NCI-H128 (cell line): ENCODE measurements at regions not wholly inside any gene's neighbourhood (a gene's known extent, or its start where the extent isn't known, plus 50 kb on each side); places are given as distances from the start of the nearest gene placed in this dataset.
"Not testable (repeated sequence)": the region's sequence is repeated elsewhere in the genome, so short reads cannot be mapped to it uniquely, and the experiment has no call there.

Experiments used
- DNase-seq: peaks from one replicate; lab custom pipeline; 2025; ENCODE audit not compliant: unreplicated experiment; lab: John Stamatoyannopoulos, UW

DNA sequence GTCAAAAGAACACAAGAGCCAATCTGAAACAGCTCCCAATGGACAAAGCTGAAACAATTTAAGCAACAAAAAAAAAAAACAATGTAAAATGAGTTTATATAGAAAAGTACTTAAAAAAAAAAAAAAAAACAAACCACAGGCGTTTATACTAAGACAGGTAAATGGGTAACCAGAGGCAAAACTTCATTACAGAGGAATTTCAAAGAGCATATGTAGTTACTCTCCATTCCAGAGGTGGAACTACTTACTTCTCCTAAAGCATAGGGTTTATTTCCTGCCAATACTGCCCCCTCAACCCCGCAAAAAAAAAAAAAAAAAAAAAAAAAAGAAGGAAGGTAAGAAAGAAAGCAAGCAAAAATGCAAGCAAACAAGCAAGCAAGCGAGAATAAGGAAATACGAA is 132.9 kb downstream of the LIG4 start:
- no peak for DNase-seq

DNA sequence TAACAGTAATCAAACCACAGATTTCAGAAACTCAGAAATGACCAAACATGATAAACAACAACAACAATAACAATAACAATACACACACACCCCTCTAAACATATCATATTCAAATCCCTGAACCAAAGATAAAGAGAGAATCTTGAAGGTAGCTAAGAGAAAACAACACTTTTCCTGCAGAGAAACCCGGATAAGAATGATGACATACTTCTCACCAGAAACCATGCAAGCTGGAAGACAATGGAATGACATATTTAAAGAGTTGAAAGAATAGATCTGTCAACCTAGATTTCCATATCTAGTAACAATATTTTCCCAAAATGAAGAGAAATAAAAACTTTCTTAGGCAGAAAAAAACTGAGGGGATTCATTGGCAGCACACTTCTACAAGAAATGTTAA is 138.1 kb downstream of the LIG4 start:
- DNase-seq = no peak

DNA sequence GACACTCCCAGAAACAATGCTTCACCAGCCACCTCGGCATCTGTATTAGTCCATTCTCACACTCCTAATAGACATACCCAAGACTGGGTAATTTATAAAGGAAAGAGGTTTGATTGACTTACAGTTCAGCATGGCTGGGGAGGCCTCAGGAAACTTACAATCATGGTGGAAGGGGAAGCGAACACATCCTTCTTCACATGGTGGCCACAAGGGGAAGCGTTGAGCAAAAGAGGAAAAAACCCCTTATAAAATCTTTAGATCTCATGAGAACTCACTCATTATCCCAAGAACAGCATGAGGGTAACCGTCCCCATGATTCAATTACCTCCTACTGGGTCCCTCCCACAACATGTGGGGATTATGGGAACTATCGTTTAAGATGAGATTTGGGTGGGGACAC is 140.9 kb downstream of the LIG4 start:
- not testable (repeated sequence) for DNase-seq

DNA sequence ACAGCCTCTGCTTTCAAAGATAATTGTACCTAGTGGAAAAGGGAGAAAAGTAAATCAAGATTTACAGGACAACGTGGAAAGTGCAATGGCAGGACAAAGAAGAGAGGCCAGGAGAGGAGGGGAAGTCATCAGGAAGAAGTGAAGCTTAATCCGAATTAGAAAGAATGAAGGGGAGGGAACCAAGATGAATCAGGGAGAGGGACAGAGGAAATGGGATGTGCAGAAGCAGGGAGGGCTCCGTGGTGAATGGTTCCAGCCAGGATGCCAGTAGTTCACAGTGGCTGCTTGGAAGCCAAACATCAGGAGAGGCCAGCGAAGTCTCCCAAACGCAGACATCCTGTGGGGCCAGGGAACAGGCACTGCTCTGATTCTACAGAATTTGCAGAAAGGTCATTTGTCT is 144.4 kb downstream of the LIG4 start:
- no peak for DNase-seq

DNA sequence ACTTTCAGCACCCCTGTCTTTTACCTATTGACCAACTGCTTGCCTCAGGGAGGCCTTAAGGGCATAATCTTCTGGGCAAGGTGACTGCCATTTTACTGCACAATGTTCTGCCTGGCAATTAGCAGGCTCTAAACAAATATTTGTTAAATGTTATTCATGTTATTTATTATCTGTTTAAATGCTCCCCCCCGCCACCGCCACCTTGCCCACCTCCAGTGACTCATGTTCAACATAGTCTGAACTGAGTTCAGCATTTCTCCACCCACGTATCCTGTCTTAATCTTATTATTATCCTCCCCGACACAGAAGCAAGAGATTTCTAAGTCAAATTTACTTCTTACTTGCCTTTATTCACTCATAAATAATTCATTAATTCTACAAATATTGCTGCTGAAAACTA is 144.8 kb downstream of the LIG4 start:
- DNase-seq = no peak

DNA sequence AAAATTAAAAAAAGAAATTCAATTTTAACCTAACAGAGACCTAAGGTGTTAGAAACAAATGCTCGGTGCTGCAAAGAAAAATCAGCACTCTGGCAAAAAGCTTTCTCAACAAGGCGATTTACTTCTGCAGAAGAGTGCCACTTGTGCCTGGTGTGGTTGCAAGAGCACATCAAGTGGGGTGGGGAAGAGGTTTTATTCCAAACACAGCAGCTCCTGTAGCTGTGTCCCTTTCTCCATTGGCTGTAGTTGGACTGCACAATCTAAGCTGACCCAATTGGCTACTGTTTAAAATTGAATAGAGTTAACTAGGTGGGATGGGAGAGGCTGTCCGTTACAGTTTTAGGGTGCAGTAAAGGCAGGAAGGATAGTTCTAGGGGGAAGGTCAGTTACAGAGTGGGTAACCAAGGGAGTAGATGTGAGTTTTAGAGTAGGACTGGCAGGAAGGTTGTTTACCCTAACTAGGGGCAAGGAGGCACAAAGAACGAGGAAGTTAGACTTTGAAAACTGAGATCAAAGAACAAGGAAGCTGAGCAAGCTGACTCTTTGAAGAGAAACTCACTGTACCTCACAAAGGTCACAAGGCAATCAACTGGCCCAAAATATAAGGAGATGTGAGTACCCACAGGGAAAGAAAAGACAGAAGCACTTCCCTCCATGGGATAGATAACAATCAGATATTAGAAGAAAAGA is 145.7 kb downstream of the LIG4 start:
- DNase-seq = no peak

DNA sequence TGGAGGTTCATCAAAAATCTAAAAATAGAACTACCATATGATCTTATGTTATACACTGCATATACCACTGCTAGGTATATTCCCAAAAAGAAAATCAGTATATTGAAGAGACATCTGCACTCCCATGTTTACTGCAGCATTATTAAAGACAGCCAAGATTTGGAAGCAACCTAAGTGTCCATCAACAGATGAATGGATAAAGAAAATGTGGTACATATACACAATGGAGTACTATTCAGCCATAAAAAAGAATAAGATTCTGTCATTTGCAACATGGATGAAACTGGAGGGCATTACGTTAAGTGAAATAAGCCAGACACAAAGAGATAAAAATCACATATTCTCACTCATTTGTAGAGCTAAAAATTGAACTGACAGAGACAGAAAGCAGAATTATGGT is 151.0 kb downstream of the LIG4 start:
- not testable (repeated sequence) for DNase-seq

DNA sequence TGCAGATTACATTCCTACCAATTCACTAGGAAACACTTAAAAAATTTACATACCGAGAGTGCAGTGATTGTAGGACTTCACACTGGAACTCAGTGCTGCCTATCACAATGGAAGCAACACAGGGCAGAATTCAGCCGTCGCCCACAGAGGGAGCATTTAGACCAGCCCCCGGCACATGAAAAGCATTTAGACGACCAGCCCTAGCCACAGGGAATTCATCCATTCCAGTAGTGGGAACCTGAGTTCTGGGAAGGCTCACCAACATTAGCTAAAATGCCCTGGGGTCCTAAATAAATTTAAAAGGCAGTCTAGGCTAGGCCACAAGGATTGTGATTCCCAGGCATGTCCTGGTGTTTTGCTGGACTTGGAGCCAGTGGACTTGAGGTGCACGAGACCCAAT is 155.2 kb downstream of the LIG4 start:
- DNase-seq = no peak

DNA sequence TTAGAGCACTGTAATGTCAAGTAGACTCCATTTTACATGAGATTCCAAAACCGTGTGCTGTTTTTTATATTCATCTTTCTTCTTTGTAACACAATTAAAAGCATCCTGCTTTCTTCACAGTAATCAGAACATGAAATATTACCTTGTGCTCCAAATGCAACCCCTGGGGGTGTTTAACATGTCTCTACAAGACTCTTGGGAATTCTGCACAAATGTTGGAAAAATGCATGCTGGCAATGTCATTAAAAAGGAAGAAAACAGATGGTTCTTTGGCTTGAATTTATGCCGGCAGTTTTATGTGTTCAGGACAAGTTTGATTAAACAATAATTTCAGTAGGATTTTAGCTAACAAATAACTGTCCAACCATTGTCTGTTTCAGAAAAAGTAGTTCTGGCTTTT is 159.1 kb downstream of the LIG4 start:
- DNase-seq = no peak

DNA sequence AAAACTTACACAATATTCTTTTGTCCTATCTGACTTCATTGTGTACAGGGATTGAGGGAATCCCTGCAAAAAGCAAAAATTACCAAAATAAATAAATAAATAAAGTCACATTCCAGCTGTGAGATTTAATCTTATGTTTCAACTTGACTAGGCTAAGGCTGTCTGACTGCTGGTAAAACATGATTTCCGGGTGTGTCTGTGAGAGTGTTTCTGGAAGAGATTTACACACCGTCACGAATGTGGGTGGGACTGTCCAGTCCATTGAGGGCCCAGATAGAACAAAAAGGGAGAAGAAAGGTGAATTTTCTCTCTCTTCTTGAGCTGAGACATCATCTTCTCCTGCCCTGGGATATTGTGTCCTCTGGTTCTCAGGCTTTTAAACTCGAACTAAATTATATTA is 166.1 kb downstream of the LIG4 start:
- no peak for DNase-seq

DNA sequence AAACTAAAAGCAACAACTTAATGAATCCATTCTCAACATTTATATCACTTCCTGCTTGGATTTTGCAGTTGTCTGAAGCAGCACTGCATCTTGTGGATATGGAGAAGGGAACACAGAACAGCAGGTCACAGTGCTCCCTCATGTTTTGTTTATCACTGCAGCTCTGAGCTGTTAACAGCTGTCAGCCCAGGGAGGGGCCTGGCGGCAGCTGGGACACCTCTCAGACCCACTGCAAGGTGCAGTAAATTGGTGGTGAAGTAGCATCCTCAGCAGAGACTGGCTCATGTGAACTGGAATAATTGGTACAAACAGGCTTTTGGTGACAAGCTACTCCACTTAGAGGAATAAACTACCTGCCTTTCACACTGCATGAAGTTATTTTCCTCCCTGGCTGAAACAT is 170.4 kb downstream of the LIG4 start:
- no peak for DNase-seq

DNA sequence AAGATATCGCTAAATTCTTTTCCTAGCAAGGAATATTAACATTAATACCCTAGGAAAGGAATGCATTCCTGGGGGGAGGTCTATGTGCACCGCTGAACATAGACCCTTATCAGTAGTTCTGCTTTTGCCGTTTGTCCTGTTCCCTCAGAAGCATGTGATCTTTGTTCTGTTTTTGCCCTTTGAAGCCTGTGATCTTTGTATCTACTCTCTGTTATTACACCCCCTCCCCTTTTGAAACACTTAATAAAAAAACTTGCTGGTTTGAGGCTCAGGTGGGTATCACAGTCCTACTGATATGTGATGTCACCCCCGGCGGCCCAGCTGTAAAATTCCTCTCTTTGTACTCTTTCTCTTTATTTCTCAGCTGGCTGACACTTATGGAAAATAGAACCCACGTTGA is 172.5 kb downstream of the LIG4 start:
- not testable (repeated sequence) for DNase-seq

DNA sequence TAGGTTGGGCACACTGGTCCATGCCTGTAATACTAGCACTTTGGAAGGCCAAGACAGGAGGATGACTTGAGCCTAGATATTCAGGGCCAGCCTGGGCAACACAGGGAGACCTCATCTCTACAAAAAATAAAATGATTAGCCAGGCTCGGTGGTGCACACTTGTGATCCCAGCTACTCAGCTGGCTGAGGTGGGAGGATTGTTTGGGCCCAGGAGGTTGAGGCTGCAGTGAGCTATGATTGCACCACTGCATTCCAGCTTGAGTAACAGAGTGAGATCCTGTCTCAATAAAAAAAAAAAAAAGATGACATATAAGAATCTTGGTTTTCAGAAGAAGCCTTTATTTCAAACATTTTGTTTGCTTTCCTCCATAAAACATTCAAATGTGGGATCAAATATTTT is 178.0 kb downstream of the LIG4 start:
- DNase-seq = no peak

DNA sequence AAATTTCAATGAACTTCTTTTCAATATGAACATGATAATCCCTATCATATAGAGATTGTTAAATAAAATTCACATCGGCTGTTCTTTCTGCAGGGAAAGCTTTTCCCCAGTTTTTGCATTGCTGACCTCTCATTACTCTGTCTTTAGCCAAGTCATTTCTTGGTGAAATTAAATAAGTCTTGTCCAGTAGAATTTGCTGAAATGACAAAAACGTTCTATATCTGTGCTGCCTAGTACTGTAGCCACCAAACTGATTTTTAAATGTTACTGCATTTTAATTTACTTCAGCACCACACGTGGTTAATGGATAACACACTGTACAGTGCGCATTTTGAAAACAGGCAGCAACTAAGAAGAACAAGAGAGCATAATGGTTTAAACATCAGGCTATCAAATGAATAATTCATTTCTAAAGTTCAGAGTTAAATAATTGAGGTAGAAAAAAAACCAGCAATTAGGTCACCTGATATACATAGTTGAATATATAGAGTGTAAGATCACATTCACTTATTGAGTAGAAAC is 178.9 kb downstream of the LIG4 start:
- DNase-seq = no peak

DNA sequence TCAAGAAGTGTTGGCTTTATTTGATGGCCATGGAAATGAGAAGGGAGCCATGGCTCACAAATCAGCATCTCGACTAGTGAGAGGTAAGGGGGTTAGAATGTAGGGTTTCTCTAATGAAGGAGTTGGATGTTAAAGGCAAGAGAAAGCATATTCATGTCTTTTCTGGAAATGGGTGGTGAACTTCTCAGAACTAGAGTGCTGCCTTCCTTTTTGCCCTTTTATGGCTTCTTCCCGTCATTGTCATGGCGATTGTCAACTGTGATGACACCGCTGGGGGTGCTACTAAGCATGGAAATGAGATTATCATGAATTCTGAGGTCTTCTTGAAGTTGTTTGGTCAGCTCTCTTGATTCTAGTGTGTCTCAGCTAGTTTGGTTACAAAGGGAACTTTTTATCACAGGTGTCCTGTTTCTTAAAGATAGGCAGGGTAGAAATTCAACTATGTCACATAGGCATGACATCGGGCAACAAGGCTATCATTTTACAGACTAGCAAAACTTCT is 180.4 kb downstream of the LIG4 start:
- no peak for DNase-seq

DNA sequence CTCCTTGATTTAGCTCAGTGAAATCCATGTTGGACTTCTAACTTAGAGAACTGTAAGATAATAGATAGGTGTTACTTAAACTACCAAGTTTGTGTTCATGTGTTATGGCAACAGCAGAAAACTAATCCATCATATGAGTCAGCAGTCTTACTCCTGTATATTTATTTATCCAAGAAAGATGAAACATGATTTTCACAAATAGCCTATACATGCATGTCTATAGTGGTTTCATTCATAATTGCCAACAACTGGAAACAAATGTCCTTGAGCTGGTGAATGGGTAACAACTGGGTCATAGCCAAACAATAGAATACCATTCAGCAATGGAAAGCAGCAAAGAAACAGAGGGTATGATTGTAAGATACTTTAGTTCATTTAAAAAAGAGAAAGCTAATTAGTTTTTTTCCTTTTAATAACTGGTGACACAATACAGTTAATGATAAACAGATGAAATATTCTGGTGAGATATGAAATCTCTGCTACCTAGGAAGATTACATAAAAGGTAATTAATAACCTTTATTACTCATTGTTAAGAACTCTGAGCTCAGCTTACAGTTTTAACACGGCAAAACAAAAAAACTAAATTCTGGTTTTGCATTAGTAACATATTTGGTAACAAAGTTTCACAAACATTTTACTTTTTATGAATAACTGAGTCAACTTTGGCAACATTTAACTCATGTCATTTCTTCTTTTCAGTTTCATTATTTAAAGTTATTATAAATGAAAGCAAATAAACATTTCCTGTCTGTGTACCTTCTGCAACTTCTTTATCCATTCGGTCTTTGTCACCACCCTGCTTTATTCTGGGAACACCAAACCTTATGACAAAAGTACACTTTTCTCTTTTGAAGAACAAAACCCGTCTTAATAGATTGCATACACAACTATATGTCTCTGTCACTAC is 181.3 kb downstream of the LIG4 start:
- no peak for DNase-seq

DNA sequence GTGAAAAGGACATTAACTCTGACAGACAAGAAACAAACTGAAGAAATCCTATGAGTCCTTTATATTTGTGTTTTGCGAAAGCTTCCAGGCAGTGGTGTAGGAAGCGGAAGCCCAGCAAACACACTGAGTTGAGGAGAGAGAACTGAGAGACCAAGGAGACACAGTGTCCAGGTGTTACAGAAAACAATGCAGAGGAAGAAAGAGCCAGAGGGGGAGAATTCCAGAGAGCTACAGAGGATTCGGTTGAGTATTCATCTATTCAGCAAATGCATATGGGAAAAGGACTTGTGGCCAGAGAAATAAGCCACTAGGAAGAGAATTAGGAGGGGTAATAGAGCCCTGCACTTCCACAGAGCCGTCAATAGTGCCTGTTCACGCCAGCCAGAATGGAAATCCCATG is 183.5 kb downstream of the LIG4 start:
- no peak for DNase-seq

DNA sequence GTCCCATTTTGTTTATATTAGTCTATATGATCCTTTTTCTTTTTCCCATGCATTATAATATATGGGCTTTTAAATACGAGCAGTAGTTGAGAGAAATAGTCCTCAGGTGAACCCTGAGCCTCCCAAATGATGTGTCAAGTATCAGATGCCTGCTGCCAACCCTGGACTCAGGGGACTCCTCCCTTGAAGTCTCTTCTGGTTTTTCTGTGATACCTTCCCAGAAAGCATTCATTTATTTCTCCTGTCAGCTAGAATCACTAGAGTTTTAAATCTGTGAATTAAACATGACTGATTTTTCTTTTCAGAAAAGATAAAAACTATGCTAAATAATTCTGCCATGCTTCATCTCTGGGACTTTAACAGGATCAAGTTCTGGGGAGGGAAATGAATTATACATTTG is 184.6 kb downstream of the LIG4 start:
- no peak for DNase-seq

DNA sequence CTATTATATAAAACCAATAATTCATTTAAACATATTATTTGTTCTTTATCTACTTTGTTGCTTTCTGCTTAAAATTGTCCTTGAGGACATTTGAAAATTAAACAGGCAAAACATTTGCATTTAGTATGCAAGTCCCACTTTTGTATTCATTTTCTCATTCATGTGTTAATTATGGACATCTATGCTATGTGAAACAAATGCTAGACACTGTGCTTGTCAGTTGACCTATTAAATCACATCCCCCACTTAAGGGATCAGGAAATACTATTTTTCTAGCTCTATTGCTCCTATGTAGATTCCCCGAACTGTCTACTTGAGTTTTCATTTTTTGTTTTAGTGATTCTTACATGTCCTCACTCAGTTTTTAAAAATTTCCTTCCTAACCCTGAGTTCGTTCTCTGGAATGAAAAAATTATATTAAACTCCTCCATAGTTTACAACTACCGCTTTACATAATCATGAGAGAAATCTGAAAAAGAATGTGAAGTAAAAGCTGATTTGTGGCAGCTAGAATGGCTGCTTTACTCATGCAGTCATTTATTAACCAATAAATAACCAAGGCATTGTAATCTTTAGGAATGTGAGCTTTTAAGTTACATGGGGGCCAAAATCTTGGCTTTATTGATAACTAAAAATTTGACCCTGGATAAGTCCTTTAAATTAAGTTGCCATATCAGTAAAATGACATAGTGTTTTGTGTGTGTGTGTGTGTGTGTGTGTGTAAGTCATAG is 188.5 kb downstream of the LIG4 start:
- no peak for DNase-seq

DNA sequence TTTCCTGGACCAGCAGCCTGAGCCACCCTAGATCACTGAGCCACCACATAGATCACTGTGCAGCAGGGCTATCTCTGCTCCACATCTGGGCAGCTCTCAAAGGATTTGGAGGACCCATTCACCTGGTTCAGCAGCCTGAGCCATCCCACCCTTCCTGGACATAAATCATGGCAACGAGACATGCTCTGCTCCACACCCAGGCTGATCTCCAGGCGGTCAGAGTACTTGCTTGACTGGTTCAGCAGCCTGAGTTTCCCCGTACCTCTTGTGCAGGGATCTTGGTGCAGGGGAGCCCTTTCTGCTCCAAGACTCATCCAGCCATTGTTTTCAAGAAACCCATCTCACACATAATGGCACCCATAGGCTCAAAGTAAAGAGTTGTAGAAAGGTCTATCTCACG is 195.3 kb downstream of the LIG4 start:
- no peak for DNase-seq

DNA sequence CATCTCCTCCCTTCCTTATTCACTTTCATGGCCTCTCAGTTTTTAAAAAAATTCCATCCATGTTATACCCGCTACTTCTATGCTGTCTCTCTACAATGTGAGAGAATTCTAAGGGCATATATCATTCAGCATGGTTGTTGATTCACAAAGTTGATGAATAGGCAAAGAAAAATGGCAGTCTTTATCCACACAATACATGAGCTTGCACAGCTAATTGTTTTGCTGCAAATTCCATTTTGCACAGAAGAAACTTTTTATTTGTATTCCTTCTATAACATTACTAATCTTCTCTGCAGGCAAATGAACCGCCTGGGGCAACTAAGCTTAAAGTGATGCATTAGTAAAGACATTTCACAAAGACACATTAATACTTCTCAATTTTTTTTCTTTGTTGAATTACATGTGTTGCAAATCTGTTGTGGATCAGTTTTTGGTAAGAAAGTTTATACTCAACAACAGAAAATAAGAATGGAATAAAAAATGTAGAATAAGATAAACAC is 196.9 kb downstream of the LIG4 start:
- DNase-seq = no peak
